ENCODE measurements at regions not wholly inside any gene's neighbourhood (a gene's known extent, or its start where the extent isn't known, plus 50 kb on each side); places are given as distances from the start of the nearest gene placed in this dataset.

GRCh38 chr16:27706156-27706865, 156.4 kb downstream of the KATNIP start:
- Histone ChIP-seq H3K79me2 (ENCODE audit: insufficient read depth, low read length) (no peaks in the 10 kb centered on the region), H3K56ac (ENCODE audit: insufficient read length, low read depth, low read length) (no peak overlapping the region), H2AK5ac (ENCODE audit: insufficient read length, low read length) (no peak overlapping the region), H3K4me1 (ENCODE audit: insufficient read depth, low read length) (peaks cover 3% of the 10 kb centered on the region; the same call in 1 of the 2 replicates), H3K4ac (ENCODE audit: low read depth, low read length) (no peak overlapping the region), H2BK5ac (ENCODE audit: insufficient read length, low read length) (no peak overlapping the region), H2BK15ac (ENCODE audit: low read depth, low read length) (no peak overlapping the region), H2BK12ac (ENCODE audit: insufficient read length, low read depth, low read length) (no peak overlapping the region), H4K20me1 (ENCODE audit: control insufficient read depth, insufficient read depth, insufficient read length) (no peaks in the 10 kb centered on the region), H3K4me2 (ENCODE audit: insufficient read depth, insufficient read length, low read length) (no peak overlapping the region), H3K27me3 (ENCODE audit: insufficient read depth, low read length) (no peaks in the 10 kb centered on the region), H4K8ac (replicated peaks; ENCODE audit: insufficient read length, low read depth, low read length) (no peak overlapping the region), H3K23ac (ENCODE audit: insufficient read length, low read depth, low read length) (no peak overlapping the region), H3K14ac (ENCODE audit: insufficient read depth, low read length) (no peak overlapping the region; the same call in 1 of the 2 replicates), H3K9me3 (ENCODE audit: control insufficient read depth, low read depth, low read length) (no peaks in the 10 kb centered on the region), H3K79me1 (ENCODE audit: insufficient read depth, low read depth, low read length, poor library complexity, severe bottlenecking) (no peaks in the 10 kb centered on the region), H3K27ac (ENCODE audit: insufficient read length, low read depth, low read length) (no peak overlapping the region), H4K5ac (ENCODE audit: insufficient read length, low read depth, low read length) (no peak overlapping the region), H4K91ac (ENCODE audit: insufficient read length, low read depth, low read length) (no peak overlapping the region), H3K18ac (ENCODE audit: insufficient read length, low read depth, low read length) (no peak overlapping the region), H2AFZ (ENCODE audit: low read length) (no peak overlapping the region), H3K23me2 (ENCODE audit: insufficient read length, low read depth, low read length, poor library complexity, severe bottlenecking) (no peaks in the 10 kb centered on the region), H2BK20ac (ENCODE audit: low read depth, low read length, poor library complexity, severe bottlenecking) (no peak overlapping the region), H3T11ph (ENCODE audit: low read length) (no peak overlapping the region), H2BK120ac (ENCODE audit: low read depth, low read length, poor library complexity, severe bottlenecking) (no peak overlapping the region), H3K9ac (ENCODE audit: extremely low read depth, insufficient read length, low read length) (no peak overlapping the region)
- no CpG with 5 or more reads among the region's 10 CpGs for WGBS (ENCODE audit: extremely low coverage, insufficient read length, low lambda C conversion rate)
- TF ChIP-seq CTCF (conservative IDR thresholded peaks at IDR 0.05): no peak
- H3K4me3 Mint-ChIP-seq: no peak overlapping the region
- H3K27me3 Mint-ChIP-seq (ENCODE audit: low read depth): no peaks in the 10 kb centered on the region
- no peak overlapping the region; a peak in 1 of 7 replicates for H3K27ac Mint-ChIP-seq
- no peak for DNase-seq
- no peaks in the 10 kb centered on the region for H3K9me3 Mint-ChIP-seq
- peaks cover 21% of the 10 kb centered on the region in 2 experiments for H3K4me1 Mint-ChIP-seq
- H3K36me3 Mint-ChIP-seq (ENCODE audit: insufficient read depth in 1 of 3, low read depth in 3 of 3): peaks cover 0 to 14% (median 8%) of the 10 kb centered on the region in 3 experiments; a peak in 6 of 7 replicates
